Liver (tissue), 3 donors: ENCODE measurements at regions not wholly inside any gene's neighbourhood (a gene's known extent, or its start where the extent isn't known, plus 50 kb on each side); places are given as distances from the start of the nearest gene placed in this dataset.

ENCODE experiments used
- CTCF ChIP-seq: fragments of 150-350 bp; IDR thresholded peaks from 2 replicates; pipeline ENCODE4 v1.5.1; 2017; ENCODE audit warnings: improper control_type of control experiment, low read depth, low read length; ENCODE audit not compliant: missing input control
- GABPA ChIP-seq, 2 donors: IDR thresholded peaks in 1 of 2; conservative IDR thresholded peaks in 1 of 2; 2 replicates each; pipeline ENCODE4 v1.6.1; 2016; ENCODE audit warnings: antibody characterized with exemption in 2 of 2, mild to moderate bottlenecking in 1 of 2, moderate library complexity in 1 of 2
- HNF4A ChIP-seq, 2 donors: conservative IDR thresholded peaks; 2 replicates each; pipeline ENCODE4 v1.6.1; 2016; ENCODE audit warnings: antibody characterized with exemption in 2 of 2, mild to moderate bottlenecking in 2 of 2
- JUND ChIP-seq, 2 donors: IDR thresholded peaks; 2 replicates each; pipeline ENCODE4 v1.6.1; 2016; ENCODE audit warnings: antibody characterized with exemption in 2 of 2
- MAX ChIP-seq: IDR thresholded peaks from 2 replicates; pipeline ENCODE4 v1.6.1; 2016; ENCODE audit warnings: antibody characterized with exemption
- REST ChIP-seq: IDR thresholded peaks from 2 replicates; pipeline ENCODE4 v1.6.1; 2016; ENCODE audit warnings: antibody characterized with exemption, mild to moderate bottlenecking
- donor health status: healthy.
- donor health status: healthy.

- no peak for TF ChIP-seq CTCF
- no peak for TF ChIP-seq GABPA (IDR thresholded peaks at IDR 0.05 in 1 of 2, conservative IDR thresholded peaks at IDR 0.05 in 1 of 2)
- no peak for TF ChIP-seq MAX
- TF ChIP-seq JUND (IDR thresholded peaks at IDR 0.05): no peak
- no peak for TF ChIP-seq HNF4A (conservative IDR thresholded peaks at IDR 0.05)
- no peak for TF ChIP-seq REST
Measured at GRCh38 chrY:19899011-19899410, 154.5 kb upstream of the KDM5D start.
